ENCODE measurements at regions not wholly inside any gene's neighbourhood (a gene's known extent, or its start where the extent isn't known, plus 50 kb on each side); places are given as distances from the start of the nearest gene placed in this dataset.

- no peak for TF ChIP-seq CTCF (IDR thresholded peaks at IDR 0.05)
- no peak for TF ChIP-seq POLR2A (IDR thresholded peaks at IDR 0.05)
- TF ChIP-seq EP300 (IDR thresholded peaks at IDR 0.05) = no peak
- TF ChIP-seq POLR2AphosphoS5 (IDR thresholded peaks at IDR 0.05) = no peak
Measured at GRCh38 chr2:107712857-107713256, 113.8 kb upstream of the RGPD4 start.

All from stomach (tissue), 4 donors.